ENCODE measurements at regions not wholly inside any gene's neighbourhood (a gene's known extent, or its start where the extent isn't known, plus 50 kb on each side); places are given as distances from the start of the nearest gene placed in this dataset.
A peak's percentile ranks its signal among the peaks of the same experiment; 100 is the strongest.

GRCh38 chr1:222068937-222069336 lies 327.0 kb upstream of the DUSP10 start:
- peaks cover 0 to 2% (median 0%) of the 10 kb centered on the region in 5 donors for H3K27me3 Mint-ChIP-seq
- no peak overlapping the region for H3K4me3 Mint-ChIP-seq
- no peaks in the 10 kb centered on the region for H3K4me1 Mint-ChIP-seq
- no peak for DNase-seq
- ChIA-PET POLR2A (no interaction called here), CTCF (no interaction called here)
- Histone ChIP-seq H3K27me3 (ENCODE audit: control insufficient read depth in 2 of 2, insufficient read depth in 2 of 2, low read length in 2 of 2) (no peaks in the 10 kb centered on the region), H3K4me1 (ENCODE audit: control insufficient read depth in 2 of 2, insufficient read depth in 2 of 2, low read length in 2 of 2) (no peaks in the 10 kb centered on the region), H3K36me3 (ENCODE audit: control insufficient read depth in 2 of 3, insufficient read depth in 3 of 3, low read length in 3 of 3) (no peaks in the 10 kb centered on the region), H3K27ac (ENCODE audit: low read depth, low read length) (no peak overlapping the region), H3K4me3 (ENCODE audit: low read length) (no peak overlapping the region), H3K9me3 (ENCODE audit: control insufficient read depth in 2 of 3, low read length in 3 of 3) (no peaks in the 10 kb centered on the region)
- H3K27ac Mint-ChIP-seq = no peak overlapping the region
- intact Hi-C loops (cut with micrococcal nuclease) = no loop called here
- peaks cover 0 to 23% (median 8%) of the 10 kb centered on the region in 11 donors for H3K9me3 Mint-ChIP-seq
- H3K36me3 Mint-ChIP-seq = peaks cover 1 to 6% (median 6%) of the 10 kb centered on the region in 5 donors
- ATAC-seq = no peak

GRCh38 chr1:222068101-222068500 lies 326.2 kb upstream of the DUSP10 start:
- intact Hi-C loops (cut with micrococcal nuclease) = no loop called here
- DNase-seq = no peak
- no peak overlapping the region for H3K27ac ChIP-seq (ENCODE audit: low read depth, low read length)
- ChIA-PET POLR2A (no interaction called here), CTCF (no interaction called here)
- H3K4me1 ChIP-seq (ENCODE audit: control insufficient read depth in 2 of 2, insufficient read depth in 2 of 2, low read length in 2 of 2) = no peaks in the 10 kb centered on the region
- Mint-ChIP-seq H3K4me1 (no peaks in the 10 kb centered on the region), H3K27me3 (peaks cover 0 to 2% (median 0%) of the 10 kb centered on the region in 5 donors), H3K9me3 (peaks cover 0 to 27% (median 9%) of the 10 kb centered on the region in 11 donors), H3K27ac (no peak overlapping the region), H3K4me3 (no peak overlapping the region), H3K36me3 (peaks cover 1 to 8% (median 8%) of the 10 kb centered on the region in 5 donors)
- no peak overlapping the region for H3K4me3 ChIP-seq (ENCODE audit: low read length)
- H3K36me3 ChIP-seq (ENCODE audit: control insufficient read depth in 2 of 3, insufficient read depth in 3 of 3, low read length in 3 of 3) = no peaks in the 10 kb centered on the region
- no peaks in the 10 kb centered on the region for H3K27me3 ChIP-seq (ENCODE audit: control insufficient read depth in 2 of 2, insufficient read depth in 2 of 2, low read length in 2 of 2)
- no peaks in the 10 kb centered on the region for H3K9me3 ChIP-seq (ENCODE audit: control insufficient read depth in 2 of 3, low read length in 3 of 3)
- no peak for ATAC-seq

GRCh38 chr1:222066539-222066938 lies 324.6 kb upstream of the DUSP10 start:
- Mint-ChIP-seq H3K9me3 (peaks cover 0 to 27% (median 9%) of the 10 kb centered on the region in 11 donors), H3K4me1 (no peaks in the 10 kb centered on the region), H3K27ac (no peak overlapping the region), H3K27me3 (no peaks in the 10 kb centered on the region), H3K36me3 (peaks cover 1 to 8% (median 8%) of the 10 kb centered on the region in 5 donors), H3K4me3 (no peak overlapping the region)
- H3K4me1 ChIP-seq (ENCODE audit: control insufficient read depth in 2 of 2, insufficient read depth in 2 of 2, low read length in 2 of 2) = no peaks in the 10 kb centered on the region
- no peak overlapping the region for H3K4me3 ChIP-seq (ENCODE audit: low read length)
- ChIA-PET CTCF (no interaction called here), POLR2A (interaction anchor here (0.7 kb wide), 1 partner anchor 37 kb away, joined by 4 read pairs; no protein-coding TSS in a partner anchor)
- no peaks in the 10 kb centered on the region for H3K36me3 ChIP-seq (ENCODE audit: control insufficient read depth in 2 of 3, insufficient read depth in 3 of 3, low read length in 3 of 3)
- H3K27ac ChIP-seq (ENCODE audit: low read depth, low read length) = no peak overlapping the region
- intact Hi-C loops (cut with micrococcal nuclease) = no loop called here
- ATAC-seq (no peak), DNase-seq (no peak)
- H3K9me3 ChIP-seq (ENCODE audit: control insufficient read depth in 2 of 3, low read length in 3 of 3) = no peaks in the 10 kb centered on the region
- H3K27me3 ChIP-seq (ENCODE audit: control insufficient read depth in 2 of 2, insufficient read depth in 2 of 2, low read length in 2 of 2) = no peaks in the 10 kb centered on the region

DNA sequence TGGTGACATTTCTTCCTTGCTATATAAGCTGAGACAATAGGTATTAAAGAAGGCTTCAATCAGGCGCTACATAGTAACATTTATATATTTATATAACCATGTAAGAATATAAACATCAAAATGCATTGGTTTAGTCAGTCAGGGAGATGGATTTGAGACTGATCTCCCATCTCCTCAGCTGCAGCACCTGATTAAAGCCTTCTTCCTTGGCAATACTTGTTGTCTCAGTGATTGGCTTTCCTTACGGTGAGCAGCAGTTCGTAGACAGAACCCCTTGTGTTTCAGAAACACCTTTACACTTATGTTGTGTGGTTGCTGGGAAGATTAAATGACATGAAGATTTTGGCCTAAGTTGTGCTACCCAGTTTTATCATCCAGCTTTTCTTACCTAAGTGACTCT lies 323.3 kb upstream of the DUSP10 start:
- no peaks in the 10 kb centered on the region for H3K9me3 ChIP-seq (ENCODE audit: control insufficient read depth in 2 of 3, low read length in 3 of 3)
- no peak overlapping the region for H3K4me3 Mint-ChIP-seq
- ChIA-PET POLR2A (no interaction called here), CTCF (no interaction called here)
- intact Hi-C loops (cut with micrococcal nuclease) = no loop called here
- H3K27ac Mint-ChIP-seq = peak overlapping the region in 1 of 9 donors; percentile 33
- no peaks in the 10 kb centered on the region for H3K27me3 ChIP-seq (ENCODE audit: control insufficient read depth in 2 of 2, insufficient read depth in 2 of 2, low read length in 2 of 2)
- no peaks in the 10 kb centered on the region for H3K27me3 Mint-ChIP-seq
- no peaks in the 10 kb centered on the region for H3K4me1 ChIP-seq (ENCODE audit: control insufficient read depth in 2 of 2, insufficient read depth in 2 of 2, low read length in 2 of 2)
- H3K36me3 ChIP-seq (ENCODE audit: control insufficient read depth in 2 of 3, insufficient read depth in 3 of 3, low read length in 3 of 3) = no peaks in the 10 kb centered on the region
- no peak overlapping the region for H3K4me3 ChIP-seq (ENCODE audit: low read length)
- no peaks in the 10 kb centered on the region for H3K4me1 Mint-ChIP-seq
- ATAC-seq (no peak), DNase-seq (no peak)
- peaks cover 1 to 8% (median 8%) of the 10 kb centered on the region in 5 donors for H3K36me3 Mint-ChIP-seq
- peaks cover 0 to 27% (median 9%) of the 10 kb centered on the region in 11 donors for H3K9me3 Mint-ChIP-seq
- H3K27ac ChIP-seq (ENCODE audit: low read depth, low read length) = no peak overlapping the region

GRCh38 chr1:222064388-222065211 lies 322.7 kb upstream of the DUSP10 start:
- Histone ChIP-seq H3K4me3 (ENCODE audit: low read length) (no peak overlapping the region), H3K27me3 (ENCODE audit: control insufficient read depth in 2 of 2, insufficient read depth in 2 of 2, low read length in 2 of 2) (no peaks in the 10 kb centered on the region), H3K4me1 (ENCODE audit: control insufficient read depth in 2 of 2, insufficient read depth in 2 of 2, low read length in 2 of 2) (no peaks in the 10 kb centered on the region), H3K27ac (ENCODE audit: low read depth, low read length) (no peak overlapping the region), H3K36me3 (ENCODE audit: control insufficient read depth in 2 of 3, insufficient read depth in 3 of 3, low read length in 3 of 3) (no peaks in the 10 kb centered on the region), H3K9me3 (ENCODE audit: control insufficient read depth in 2 of 3, low read length in 3 of 3) (no peaks in the 10 kb centered on the region)
- Mint-ChIP-seq H3K4me1 (no peaks in the 10 kb centered on the region), H3K9me3 (peaks cover 0 to 27% (median 9%) of the 10 kb centered on the region in 11 donors), H3K27me3 (no peaks in the 10 kb centered on the region), H3K4me3 (no peak overlapping the region), H3K27ac (peak overlapping the region in 1 of 9 donors; percentile 33), H3K36me3 (peaks cover 1 to 8% (median 8%) of the 10 kb centered on the region in 5 donors)
- no peak for DNase-seq
- intact Hi-C loops (cut with micrococcal nuclease) = no loop called here
- POLR2A ChIA-PET = no interaction called here
- no peak for ATAC-seq
- CTCF ChIA-PET = interaction anchor here (0.6 kb wide), 1 partner anchor 396 kb away, joined by 4 read pairs; no protein-coding TSS in a partner anchor

GRCh38 chr1:222062640-222063039 lies 320.8 kb upstream of the DUSP10 start:
- H3K4me1 Mint-ChIP-seq = no peaks in the 10 kb centered on the region
- no peak overlapping the region for H3K27ac Mint-ChIP-seq
- ChIA-PET POLR2A (no interaction called here), CTCF (no interaction called here)
- no peak overlapping the region for H3K4me3 Mint-ChIP-seq
- no peaks in the 10 kb centered on the region for H3K27me3 Mint-ChIP-seq
- no peak for DNase-seq
- no peak overlapping the region for H3K4me3 ChIP-seq (ENCODE audit: low read length)
- no peaks in the 10 kb centered on the region for H3K27me3 ChIP-seq (ENCODE audit: control insufficient read depth in 2 of 2, insufficient read depth in 2 of 2, low read length in 2 of 2)
- H3K9me3 Mint-ChIP-seq = peaks cover 0 to 27% (median 9%) of the 10 kb centered on the region in 11 donors
- intact Hi-C loops (cut with micrococcal nuclease) = no loop called here
- H3K9me3 ChIP-seq (ENCODE audit: control insufficient read depth in 2 of 3, low read length in 3 of 3) = no peaks in the 10 kb centered on the region
- no peak for ATAC-seq
- peaks cover 1 to 8% (median 8%) of the 10 kb centered on the region in 5 donors for H3K36me3 Mint-ChIP-seq
- H3K27ac ChIP-seq (ENCODE audit: low read depth, low read length) = no peak overlapping the region
- H3K36me3 ChIP-seq (ENCODE audit: control insufficient read depth in 2 of 3, insufficient read depth in 3 of 3, low read length in 3 of 3) = no peaks in the 10 kb centered on the region
- no peaks in the 10 kb centered on the region for H3K4me1 ChIP-seq (ENCODE audit: control insufficient read depth in 2 of 2, insufficient read depth in 2 of 2, low read length in 2 of 2)

All from naive thymus-derived CD4-positive, alpha-beta T cell (primary cell).